ENCODE measurements at regions not wholly inside any gene's neighbourhood (a gene's known extent, or its start where the extent isn't known, plus 50 kb on each side); places are given as distances from the start of the nearest gene placed in this dataset.

DNA sequence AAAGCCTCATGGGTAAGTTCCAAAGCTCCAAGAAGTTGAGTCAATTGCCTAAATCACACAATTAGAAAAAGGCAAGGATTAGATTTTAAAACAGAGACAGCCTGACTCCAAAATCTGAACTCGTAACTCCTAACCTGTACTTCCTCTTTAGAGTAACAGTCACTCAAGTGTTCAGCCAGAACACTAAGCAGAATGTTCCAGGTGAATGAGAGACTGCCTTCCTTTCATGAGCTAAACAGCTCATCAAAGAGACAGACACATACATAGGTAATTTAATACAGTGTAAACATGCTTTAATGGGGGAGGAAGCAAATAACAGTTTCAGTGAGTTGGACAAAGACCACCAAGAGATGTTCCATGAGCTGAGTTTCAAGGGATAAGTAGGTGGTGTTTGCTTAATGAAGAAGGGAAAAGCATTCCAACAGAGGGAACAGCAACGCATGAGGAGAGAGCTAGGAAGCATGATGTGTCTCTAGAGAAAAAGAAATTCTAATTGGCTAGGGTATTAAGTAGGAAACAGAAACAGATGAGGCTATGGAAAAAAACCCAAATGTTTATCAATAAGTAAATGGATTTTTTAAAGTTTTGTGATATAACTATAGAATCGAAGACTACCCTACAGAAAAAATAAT lies 403.9 kb downstream of the MED13L start:
- Histone ChIP-seq H3K9me3 (ENCODE audit: control insufficient read depth in 4 of 4, low read length in 3 of 4) (no peaks in the 10 kb centered on the region), H3K9ac (ENCODE audit: low read depth in 1 of 2, low read length in 2 of 2) (no peak overlapping the region), H3K4me3 (ENCODE audit: low read depth in 1 of 3, low read length in 3 of 3) (no peak overlapping the region), H3K36me3 (ENCODE audit: control insufficient read depth in 4 of 4, insufficient read depth in 3 of 4, low read depth in 1 of 4, low read length in 3 of 4) (no peaks in the 10 kb centered on the region), H3K4me1 (ENCODE audit: control insufficient read depth in 4 of 4, insufficient read depth in 4 of 4, low read length in 3 of 4) (no peaks in the 10 kb centered on the region), H3K27me3 (ENCODE audit: control insufficient read depth in 4 of 4, insufficient read depth in 4 of 4, low read length in 3 of 4) (peaks cover 0 to 5% (median 0%) of the 10 kb centered on the region in 4 donors), H3K27ac (ENCODE audit: low read depth in 1 of 2, low read length in 2 of 2) (no peak overlapping the region)
- TF ChIP-seq NR2F2 (IDR thresholded peaks at IDR 0.05) (no peak), EGR1 (IDR thresholded peaks at IDR 0.05; ENCODE audit: low read depth in 2 of 2) (no peak), HNF4G (IDR thresholded peaks at IDR 0.05) (no peak), HNF4A (conservative IDR thresholded peaks at IDR 0.05) (no peak)
- TF ChIP-seq, protein P1, sequence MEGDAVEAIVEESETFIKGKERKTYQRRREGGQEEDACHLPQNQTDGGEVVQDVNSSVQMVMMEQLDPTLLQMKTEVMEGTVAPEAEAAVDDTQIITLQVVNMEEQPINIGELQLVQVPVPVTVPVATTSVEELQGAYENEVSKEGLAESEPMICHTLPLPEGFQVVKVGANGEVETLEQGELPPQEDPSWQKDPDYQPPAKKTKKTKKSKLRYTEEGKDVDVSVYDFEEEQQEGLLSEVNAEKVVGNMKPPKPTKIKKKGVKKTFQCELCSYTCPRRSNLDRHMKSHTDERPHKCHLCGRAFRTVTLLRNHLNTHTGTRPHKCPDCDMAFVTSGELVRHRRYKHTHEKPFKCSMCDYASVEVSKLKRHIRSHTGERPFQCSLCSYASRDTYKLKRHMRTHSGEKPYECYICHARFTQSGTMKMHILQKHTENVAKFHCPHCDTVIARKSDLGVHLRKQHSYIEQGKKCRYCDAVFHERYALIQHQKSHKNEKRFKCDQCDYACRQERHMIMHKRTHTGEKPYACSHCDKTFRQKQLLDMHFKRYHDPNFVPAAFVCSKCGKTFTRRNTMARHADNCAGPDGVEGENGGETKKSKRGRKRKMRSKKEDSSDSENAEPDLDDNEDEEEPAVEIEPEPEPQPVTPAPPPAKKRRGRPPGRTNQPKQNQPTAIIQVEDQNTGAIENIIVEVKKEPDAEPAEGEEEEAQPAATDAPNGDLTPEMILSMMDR (IDR thresholded peaks at IDR 0.05; ENCODE audit: low read depth, low read length, missing input control), result no peak
- TF ChIP-seq, protein P2, sequence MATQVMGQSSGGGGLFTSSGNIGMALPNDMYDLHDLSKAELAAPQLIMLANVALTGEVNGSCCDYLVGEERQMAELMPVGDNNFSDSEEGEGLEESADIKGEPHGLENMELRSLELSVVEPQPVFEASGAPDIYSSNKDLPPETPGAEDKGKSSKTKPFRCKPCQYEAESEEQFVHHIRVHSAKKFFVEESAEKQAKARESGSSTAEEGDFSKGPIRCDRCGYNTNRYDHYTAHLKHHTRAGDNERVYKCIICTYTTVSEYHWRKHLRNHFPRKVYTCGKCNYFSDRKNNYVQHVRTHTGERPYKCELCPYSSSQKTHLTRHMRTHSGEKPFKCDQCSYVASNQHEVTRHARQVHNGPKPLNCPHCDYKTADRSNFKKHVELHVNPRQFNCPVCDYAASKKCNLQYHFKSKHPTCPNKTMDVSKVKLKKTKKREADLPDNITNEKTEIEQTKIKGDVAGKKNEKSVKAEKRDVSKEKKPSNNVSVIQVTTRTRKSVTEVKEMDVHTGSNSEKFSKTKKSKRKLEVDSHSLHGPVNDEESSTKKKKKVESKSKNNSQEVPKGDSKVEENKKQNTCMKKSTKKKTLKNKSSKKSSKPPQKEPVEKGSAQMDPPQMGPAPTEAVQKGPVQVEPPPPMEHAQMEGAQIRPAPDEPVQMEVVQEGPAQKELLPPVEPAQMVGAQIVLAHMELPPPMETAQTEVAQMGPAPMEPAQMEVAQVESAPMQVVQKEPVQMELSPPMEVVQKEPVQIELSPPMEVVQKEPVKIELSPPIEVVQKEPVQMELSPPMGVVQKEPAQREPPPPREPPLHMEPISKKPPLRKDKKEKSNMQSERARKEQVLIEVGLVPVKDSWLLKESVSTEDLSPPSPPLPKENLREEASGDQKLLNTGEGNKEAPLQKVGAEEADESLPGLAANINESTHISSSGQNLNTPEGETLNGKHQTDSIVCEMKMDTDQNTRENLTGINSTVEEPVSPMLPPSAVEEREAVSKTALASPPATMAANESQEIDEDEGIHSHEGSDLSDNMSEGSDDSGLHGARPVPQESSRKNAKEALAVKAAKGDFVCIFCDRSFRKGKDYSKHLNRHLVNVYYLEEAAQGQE (IDR thresholded peaks at IDR 0.05), result no peak
- TF ChIP-seq, protein P3, sequence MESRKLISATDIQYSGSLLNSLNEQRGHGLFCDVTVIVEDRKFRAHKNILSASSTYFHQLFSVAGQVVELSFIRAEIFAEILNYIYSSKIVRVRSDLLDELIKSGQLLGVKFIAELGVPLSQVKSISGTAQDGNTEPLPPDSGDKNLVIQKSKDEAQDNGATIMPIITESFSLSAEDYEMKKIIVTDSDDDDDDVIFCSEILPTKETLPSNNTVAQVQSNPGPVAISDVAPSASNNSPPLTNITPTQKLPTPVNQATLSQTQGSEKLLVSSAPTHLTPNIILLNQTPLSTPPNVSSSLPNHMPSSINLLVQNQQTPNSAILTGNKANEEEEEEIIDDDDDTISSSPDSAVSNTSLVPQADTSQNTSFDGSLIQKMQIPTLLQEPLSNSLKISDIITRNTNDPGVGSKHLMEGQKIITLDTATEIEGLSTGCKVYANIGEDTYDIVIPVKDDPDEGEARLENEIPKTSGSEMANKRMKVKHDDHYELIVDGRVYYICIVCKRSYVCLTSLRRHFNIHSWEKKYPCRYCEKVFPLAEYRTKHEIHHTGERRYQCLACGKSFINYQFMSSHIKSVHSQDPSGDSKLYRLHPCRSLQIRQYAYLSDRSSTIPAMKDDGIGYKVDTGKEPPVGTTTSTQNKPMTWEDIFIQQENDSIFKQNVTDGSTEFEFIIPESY (IDR thresholded peaks at IDR 0.05), result no peak
- no peak for DNase-seq (ENCODE audit: low spot score)
- 70% methylated on average over 3 of the region's 3 CpGs for WGBS

DNA sequence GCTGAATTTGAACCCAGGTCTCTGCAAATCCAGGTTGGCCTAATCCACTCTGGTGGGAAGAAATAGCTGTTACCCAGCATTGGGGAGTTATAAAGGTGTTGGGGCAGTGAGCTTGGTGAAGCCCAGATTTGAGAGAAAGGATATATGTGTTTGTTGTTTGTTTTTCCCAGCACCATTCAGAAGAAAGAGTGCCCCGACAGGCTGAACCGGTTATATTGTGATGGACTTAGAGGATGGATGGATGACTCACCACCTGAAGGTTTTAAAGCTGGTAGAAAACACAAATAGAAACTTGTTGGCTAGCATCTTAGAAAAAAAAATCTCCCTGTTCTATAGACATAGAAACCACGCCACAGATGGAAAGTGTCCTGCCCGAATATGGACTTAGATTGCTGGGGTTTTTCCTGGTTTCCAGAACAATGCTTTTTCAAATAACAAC lies 404.6 kb downstream of the MED13L start:
- Histone ChIP-seq H3K9ac (ENCODE audit: low read depth in 1 of 2, low read length in 2 of 2) (no peak overlapping the region), H3K4me1 (ENCODE audit: control insufficient read depth in 4 of 4, insufficient read depth in 4 of 4, low read length in 3 of 4) (no peaks in the 10 kb centered on the region), H3K9me3 (ENCODE audit: control insufficient read depth in 4 of 4, low read length in 3 of 4) (no peaks in the 10 kb centered on the region), H3K36me3 (ENCODE audit: control insufficient read depth in 4 of 4, insufficient read depth in 3 of 4, low read depth in 1 of 4, low read length in 3 of 4) (no peaks in the 10 kb centered on the region), H3K27me3 (ENCODE audit: control insufficient read depth in 4 of 4, insufficient read depth in 4 of 4, low read length in 3 of 4) (peaks cover 0 to 5% (median 0%) of the 10 kb centered on the region in 4 donors), H3K27ac (ENCODE audit: low read depth in 1 of 2, low read length in 2 of 2) (no peak overlapping the region), H3K4me3 (ENCODE audit: low read depth in 1 of 3, low read length in 3 of 3) (no peak overlapping the region)
- WGBS, result 44% methylated on average over 4 of the region's 4 CpGs
- TF ChIP-seq, protein P1 (IDR thresholded peaks at IDR 0.05; ENCODE audit: low read depth, low read length, missing input control), result no peak
- TF ChIP-seq, protein P3 (IDR thresholded peaks at IDR 0.05), result no peak
- TF ChIP-seq GABPA (IDR thresholded peaks at IDR 0.05 in 1 of 2, conservative IDR thresholded peaks at IDR 0.05 in 1 of 2) (no peak), RXRA (IDR thresholded peaks at IDR 0.05) (no peak), NR2F2 (IDR thresholded peaks at IDR 0.05) (no peak), RAD21 (IDR thresholded peaks at IDR 0.05) (no peak), TAF1 (conservative IDR thresholded peaks at IDR 0.05) (no peak), EGR1 (IDR thresholded peaks at IDR 0.05; ENCODE audit: low read depth in 2 of 2) (no peak), JUND (IDR thresholded peaks at IDR 0.05) (no peak), FOXA1 (IDR thresholded peaks at IDR 0.05) (no peak), YY1 (IDR thresholded peaks at IDR 0.05) (no peak), HNF4G (IDR thresholded peaks at IDR 0.05) (no peak), SP1 (IDR thresholded peaks at IDR 0.05) (no peak)
- TF ChIP-seq, protein P4, sequence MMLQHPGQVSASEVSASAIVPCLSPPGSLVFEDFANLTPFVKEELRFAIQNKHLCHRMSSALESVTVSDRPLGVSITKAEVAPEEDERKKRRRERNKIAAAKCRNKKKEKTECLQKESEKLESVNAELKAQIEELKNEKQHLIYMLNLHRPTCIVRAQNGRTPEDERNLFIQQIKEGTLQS (IDR thresholded peaks at IDR 0.05), result no peak
- DNase-seq (ENCODE audit: low spot score), result no peak

All from liver (tissue), 8 donors.